ENCODE measurements at regions not wholly inside any gene's neighbourhood (a gene's known extent, or its start where the extent isn't known, plus 50 kb on each side); places are given as distances from the start of the nearest gene placed in this dataset.
"Not testable (repeated sequence)": the region's sequence is repeated elsewhere in the genome, so short reads cannot be mapped to it uniquely, and the experiment has no call there.

DNA sequence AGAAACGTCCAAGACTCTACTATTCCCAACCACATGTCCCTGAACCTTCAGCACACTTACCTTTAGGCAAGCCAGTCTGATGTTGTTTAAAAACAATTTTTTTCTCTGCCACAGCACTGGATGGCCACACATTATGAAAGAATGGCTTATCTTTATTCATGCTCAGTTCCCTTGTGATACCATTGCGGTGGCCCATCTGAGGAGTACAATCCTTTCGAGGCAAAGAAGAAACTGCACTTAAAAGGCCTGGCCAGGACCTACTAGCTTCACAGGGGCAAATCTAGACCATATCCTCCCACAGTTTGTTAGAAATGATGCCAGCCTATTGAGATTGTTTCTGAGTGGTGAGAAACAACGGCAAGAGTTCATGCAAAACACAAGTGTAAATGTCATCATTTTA lies 88.4 kb upstream of the PLEKHG1 start:
- intact Hi-C loops (cut with micrococcal nuclease): no loop called here
- no peaks in the 10 kb centered on the region for H3K36me3 ChIP-seq (ENCODE audit: insufficient read depth, low read length)
- H3K4me3 ChIP-seq (ENCODE audit: low read length in 2 of 2): no peak overlapping the region
- no peak overlapping the region for H3K27ac ChIP-seq (ENCODE audit: low read depth, low read length)
- no peaks in the 10 kb centered on the region for H3K9me3 ChIP-seq (ENCODE audit: control insufficient read depth in 1 of 2, low read length in 2 of 2)
- DNase-seq: no peak
- H3K4me3 Mint-ChIP-seq: no peak overlapping the region
- H3K27ac Mint-ChIP-seq: no peak overlapping the region
- no peaks in the 10 kb centered on the region for H3K4me1 Mint-ChIP-seq
- CTCF ChIA-PET (ENCODE audit: partially characterized antibody): no interaction called here
- H3K9me3 Mint-ChIP-seq: peaks cover 0 to 2% (median 0%) of the 10 kb centered on the region in 8 donors
- H3K4me1 ChIP-seq (ENCODE audit: insufficient read depth, low read length): no peaks in the 10 kb centered on the region
- peaks cover 2 to 6% of the 10 kb centered on the region in 2 donors for H3K27me3 Mint-ChIP-seq
- no peaks in the 10 kb centered on the region for H3K36me3 Mint-ChIP-seq
- no peaks in the 10 kb centered on the region for H3K27me3 ChIP-seq (ENCODE audit: insufficient read depth, low read length)
- POLR2A ChIA-PET (ENCODE audit: partially characterized antibody): no interaction called here

DNA sequence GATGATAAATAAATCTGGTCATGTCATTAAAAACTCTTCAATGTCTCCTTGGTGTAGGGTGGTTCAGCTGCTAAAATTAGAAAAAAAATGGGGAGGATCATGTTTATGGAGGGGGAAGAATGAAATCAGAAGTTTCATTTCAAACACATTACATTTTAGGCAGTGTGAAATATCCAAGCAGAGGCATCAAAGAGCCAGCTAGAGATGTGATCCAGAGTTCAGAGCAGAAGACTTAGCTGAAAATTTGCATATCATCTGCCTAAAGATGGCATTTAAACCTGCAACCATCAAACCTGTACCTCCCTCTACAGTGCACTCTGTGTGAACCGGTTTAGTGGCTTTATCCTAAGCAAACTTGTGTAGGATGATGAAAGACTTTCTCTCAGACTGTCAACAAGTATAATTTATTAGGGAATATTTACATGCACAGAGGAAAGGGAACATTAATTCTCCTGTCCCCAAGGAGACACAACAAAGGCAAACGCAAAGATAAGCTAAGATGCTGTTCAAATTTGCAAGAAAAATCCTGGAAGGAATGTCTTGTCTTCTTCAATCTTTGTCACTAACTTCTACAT lies 84.8 kb upstream of the PLEKHG1 start:
- Mint-ChIP-seq H3K27me3 (peaks cover 0 to 6% of the 10 kb centered on the region in 2 donors), H3K9me3 (no peaks in the 10 kb centered on the region), H3K4me1 (no peaks in the 10 kb centered on the region), H3K4me3 (no peak overlapping the region), H3K36me3 (no peaks in the 10 kb centered on the region), H3K27ac (no peak overlapping the region)
- no peak for DNase-seq
- no peaks in the 10 kb centered on the region for H3K36me3 ChIP-seq (ENCODE audit: insufficient read depth, low read length)
- H3K4me1 ChIP-seq (ENCODE audit: insufficient read depth, low read length): no peaks in the 10 kb centered on the region
- no peak overlapping the region for H3K4me3 ChIP-seq (ENCODE audit: low read length in 2 of 2)
- POLR2A ChIA-PET (ENCODE audit: partially characterized antibody): no interaction called here
- H3K27me3 ChIP-seq (ENCODE audit: insufficient read depth, low read length): no peaks in the 10 kb centered on the region
- CTCF ChIA-PET (ENCODE audit: partially characterized antibody): no interaction called here
- intact Hi-C loops (cut with micrococcal nuclease): no loop called here
- H3K27ac ChIP-seq (ENCODE audit: low read depth, low read length): no peak overlapping the region
- H3K9me3 ChIP-seq (ENCODE audit: control insufficient read depth in 1 of 2, low read length in 2 of 2): no peaks in the 10 kb centered on the region

DNA sequence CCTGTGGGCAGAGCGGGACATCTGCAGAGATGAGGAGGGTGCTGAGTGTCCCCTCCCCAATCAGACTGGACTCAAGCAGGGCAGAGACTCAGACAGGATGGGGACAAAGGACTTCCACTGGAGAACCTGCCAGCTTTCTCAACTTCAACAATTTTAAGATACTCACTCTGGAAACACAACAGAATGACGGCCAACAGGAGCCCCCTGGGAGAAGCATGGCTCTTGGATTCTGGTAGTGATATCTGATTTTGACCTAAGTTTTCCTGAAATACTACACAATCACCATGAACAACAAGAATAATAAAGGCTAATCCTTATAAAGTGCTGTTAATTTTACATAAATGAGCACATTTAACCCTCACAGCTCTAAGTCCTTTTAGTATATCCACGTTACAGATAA lies 83.5 kb upstream of the PLEKHG1 start:
- H3K36me3 Mint-ChIP-seq: no peaks in the 10 kb centered on the region
- no peaks in the 10 kb centered on the region for H3K9me3 Mint-ChIP-seq
- no peaks in the 10 kb centered on the region for H3K4me1 ChIP-seq (ENCODE audit: insufficient read depth, low read length)
- H3K27ac ChIP-seq (ENCODE audit: low read depth, low read length): no peak overlapping the region
- no peaks in the 10 kb centered on the region for H3K4me1 Mint-ChIP-seq
- H3K4me3 ChIP-seq (ENCODE audit: low read length in 2 of 2): no peak overlapping the region
- no peaks in the 10 kb centered on the region for H3K9me3 ChIP-seq (ENCODE audit: control insufficient read depth in 1 of 2, low read length in 2 of 2)
- ChIA-PET POLR2A (ENCODE audit: partially characterized antibody) (no interaction called here), CTCF (ENCODE audit: partially characterized antibody) (no interaction called here)
- no peak overlapping the region for H3K27ac Mint-ChIP-seq
- no peak overlapping the region for H3K4me3 Mint-ChIP-seq
- no peaks in the 10 kb centered on the region for H3K27me3 ChIP-seq (ENCODE audit: insufficient read depth, low read length)
- intact Hi-C loops (cut with micrococcal nuclease): no loop called here
- DNase-seq: no peak
- peaks cover 0 to 6% of the 10 kb centered on the region in 2 donors for H3K27me3 Mint-ChIP-seq
- H3K36me3 ChIP-seq (ENCODE audit: insufficient read depth, low read length): no peaks in the 10 kb centered on the region

DNA sequence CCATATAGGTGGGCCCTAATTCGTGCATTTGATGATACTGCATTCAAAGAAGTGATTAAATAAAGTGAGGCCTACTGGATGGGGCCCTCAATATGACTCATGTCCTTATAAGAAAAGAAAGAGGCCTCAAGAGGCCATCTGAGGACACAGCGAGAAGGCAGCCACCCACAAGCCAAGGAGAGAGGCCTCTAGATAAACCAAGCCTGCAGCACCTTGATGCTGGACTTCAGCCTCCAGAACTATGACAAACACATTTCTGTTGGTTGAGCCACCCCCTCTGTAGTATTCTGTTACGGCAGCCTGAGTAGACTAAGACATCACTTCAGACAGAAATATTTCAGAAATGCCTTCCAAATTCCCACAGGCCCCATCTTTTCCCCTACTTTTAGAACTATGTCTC lies 82.5 kb upstream of the PLEKHG1 start:
- Histone ChIP-seq H3K9me3 (ENCODE audit: control insufficient read depth in 1 of 2, low read length in 2 of 2) (no peaks in the 10 kb centered on the region), H3K27ac (ENCODE audit: low read depth, low read length) (no peak overlapping the region), H3K36me3 (ENCODE audit: insufficient read depth, low read length) (no peaks in the 10 kb centered on the region), H3K27me3 (ENCODE audit: insufficient read depth, low read length) (no peaks in the 10 kb centered on the region), H3K4me1 (ENCODE audit: insufficient read depth, low read length) (no peaks in the 10 kb centered on the region), H3K4me3 (ENCODE audit: low read length in 2 of 2) (no peak overlapping the region)
- intact Hi-C loops (cut with micrococcal nuclease): no loop called here
- H3K27ac Mint-ChIP-seq: no peak overlapping the region
- no peaks in the 10 kb centered on the region for H3K4me1 Mint-ChIP-seq
- no peaks in the 10 kb centered on the region for H3K9me3 Mint-ChIP-seq
- no peaks in the 10 kb centered on the region for H3K27me3 Mint-ChIP-seq
- DNase-seq: no peak
- POLR2A ChIA-PET (ENCODE audit: partially characterized antibody): no interaction called here
- H3K36me3 Mint-ChIP-seq: no peaks in the 10 kb centered on the region
- CTCF ChIA-PET (ENCODE audit: partially characterized antibody): no interaction called here
- H3K4me3 Mint-ChIP-seq: no peak overlapping the region

DNA sequence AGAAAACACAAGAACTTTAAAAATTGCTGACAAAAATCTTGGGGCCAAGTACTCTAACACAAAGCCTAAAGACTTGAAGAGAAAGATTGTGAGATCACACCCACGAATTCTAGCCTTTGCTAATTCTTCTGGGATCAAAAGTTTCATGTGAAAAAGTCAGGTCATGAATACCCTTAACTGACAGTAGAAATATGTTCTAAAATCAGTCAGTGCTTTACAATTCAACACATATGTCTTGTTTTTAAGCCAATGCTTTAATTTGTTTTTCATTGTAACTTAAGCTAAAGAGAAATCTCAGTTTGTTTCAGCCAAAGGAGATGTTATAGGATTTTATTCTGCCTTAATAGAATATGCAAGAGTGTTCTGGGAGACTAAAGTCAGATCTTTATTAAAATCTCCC lies 78.2 kb upstream of the PLEKHG1 start:
- Histone ChIP-seq H3K4me1 (ENCODE audit: insufficient read depth, low read length) (no peaks in the 10 kb centered on the region), H3K9me3 (ENCODE audit: control insufficient read depth in 1 of 2, low read length in 2 of 2) (no peaks in the 10 kb centered on the region), H3K36me3 (ENCODE audit: insufficient read depth, low read length) (no peaks in the 10 kb centered on the region), H3K4me3 (ENCODE audit: low read length in 2 of 2) (no peak overlapping the region), H3K27me3 (ENCODE audit: insufficient read depth, low read length) (no peaks in the 10 kb centered on the region), H3K27ac (ENCODE audit: low read depth, low read length) (no peak overlapping the region)
- Mint-ChIP-seq H3K4me3 (no peak overlapping the region), H3K36me3 (no peaks in the 10 kb centered on the region), H3K9me3 (no peaks in the 10 kb centered on the region), H3K27ac (no peak overlapping the region), H3K4me1 (no peaks in the 10 kb centered on the region), H3K27me3 (peaks cover 0 to 2% of the 10 kb centered on the region in 2 donors)
- CTCF ChIA-PET (ENCODE audit: partially characterized antibody): interaction anchor here (0.9 kb wide), 1 partner anchor 9 kb away, joined by 3 read pairs; no protein-coding TSS in a partner anchor
- DNase-seq: no peak
- POLR2A ChIA-PET (ENCODE audit: partially characterized antibody): no interaction called here
- intact Hi-C loops (cut with micrococcal nuclease): no loop called here

DNA sequence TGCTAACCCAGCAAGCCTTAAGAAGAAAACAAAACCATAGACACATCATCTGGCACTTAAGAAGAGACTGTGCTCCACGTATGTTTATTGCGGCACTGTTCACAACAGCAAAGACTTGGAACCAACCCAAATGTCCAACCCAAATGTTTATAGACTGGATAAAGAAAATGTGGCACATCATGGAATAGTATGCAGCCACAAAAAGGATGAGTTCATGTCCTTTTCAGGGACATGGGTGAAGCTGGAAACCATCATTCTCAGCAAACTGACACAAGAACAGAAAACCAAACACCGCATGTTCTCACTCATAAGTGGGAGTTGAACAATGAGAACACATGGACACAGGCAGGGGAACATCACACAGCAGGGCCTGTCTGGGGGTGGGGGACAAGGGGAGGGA lies 76.5 kb upstream of the PLEKHG1 start:
- H3K4me3 ChIP-seq (ENCODE audit: low read length in 2 of 2); H3K27me3 ChIP-seq (ENCODE audit: insufficient read depth, low read length); H3K9me3 ChIP-seq (ENCODE audit: control insufficient read depth in 1 of 2, low read length in 2 of 2); H3K27ac Mint-ChIP-seq; H3K4me1 Mint-ChIP-seq; H3K36me3 ChIP-seq (ENCODE audit: insufficient read depth, low read length); H3K4me3 Mint-ChIP-seq; H3K9me3 Mint-ChIP-seq; H3K36me3 Mint-ChIP-seq; DNase-seq; intact Hi-C loops (cut with micrococcal nuclease); H3K4me1 ChIP-seq (ENCODE audit: insufficient read depth, low read length); CTCF ChIA-PET (ENCODE audit: partially characterized antibody); POLR2A ChIA-PET (ENCODE audit: partially characterized antibody); H3K27me3 Mint-ChIP-seq; H3K27ac ChIP-seq (ENCODE audit: low read depth, low read length): not testable (repeated sequence)

DNA sequence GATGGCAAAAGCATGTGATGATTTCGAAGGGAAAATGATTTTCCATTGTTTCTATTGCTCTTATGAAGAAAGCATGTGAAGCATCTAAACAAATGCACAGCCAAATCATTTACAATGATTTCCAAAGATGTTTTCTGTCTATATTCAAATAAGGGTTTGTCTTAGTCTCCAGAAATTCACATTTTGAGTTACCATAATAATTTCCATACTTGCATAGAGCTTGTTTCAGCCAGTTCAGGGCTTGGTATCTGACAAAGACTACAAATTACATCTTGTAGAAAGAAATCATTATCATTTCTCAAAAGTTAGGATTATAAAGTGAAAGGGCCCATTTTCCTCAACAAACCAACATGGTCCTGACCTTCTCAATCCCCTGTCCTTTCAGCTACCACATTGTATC lies 74.4 kb upstream of the PLEKHG1 start:
- Histone ChIP-seq H3K27me3 (ENCODE audit: insufficient read depth, low read length) (no peaks in the 10 kb centered on the region), H3K9me3 (ENCODE audit: control insufficient read depth in 1 of 2, low read length in 2 of 2) (no peaks in the 10 kb centered on the region), H3K27ac (ENCODE audit: low read depth, low read length) (no peak overlapping the region), H3K36me3 (ENCODE audit: insufficient read depth, low read length) (no peaks in the 10 kb centered on the region), H3K4me3 (ENCODE audit: low read length in 2 of 2) (no peak overlapping the region), H3K4me1 (ENCODE audit: insufficient read depth, low read length) (no peaks in the 10 kb centered on the region)
- ChIA-PET POLR2A (ENCODE audit: partially characterized antibody) (no interaction called here), CTCF (ENCODE audit: partially characterized antibody) (no interaction called here)
- Mint-ChIP-seq H3K4me3 (no peak overlapping the region), H3K9me3 (no peaks in the 10 kb centered on the region), H3K27ac (no peak overlapping the region), H3K4me1 (peaks cover 0 to 1% (median 0%) of the 10 kb centered on the region in 4 donors), H3K36me3 (no peaks in the 10 kb centered on the region), H3K27me3 (peaks cover 4 to 10% of the 10 kb centered on the region in 2 donors)
- intact Hi-C loops (cut with micrococcal nuclease): no loop called here
- no peak for DNase-seq

DNA sequence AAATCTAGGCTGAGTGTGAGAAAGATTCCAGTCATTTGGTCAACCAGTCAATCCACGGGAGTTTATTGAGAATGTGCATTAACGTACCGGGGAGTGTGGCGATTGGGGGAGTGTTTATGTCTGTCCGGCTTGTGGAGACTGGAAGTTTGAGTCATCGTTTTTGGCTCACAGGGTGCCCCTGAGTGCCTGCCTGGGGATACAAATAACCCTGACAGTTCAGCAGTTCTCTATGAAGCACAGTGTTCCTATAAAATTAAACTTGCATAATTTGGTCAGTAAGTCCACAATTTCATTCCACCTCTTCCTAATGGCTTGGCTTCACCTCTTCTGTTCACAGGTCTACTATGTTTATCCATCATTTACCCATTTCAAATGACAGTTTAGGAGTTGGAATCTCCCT lies 72.6 kb upstream of the PLEKHG1 start:
- DNase-seq: no peak
- Mint-ChIP-seq H3K27me3 (peaks cover 4 to 10% of the 10 kb centered on the region in 2 donors), H3K27ac (no peak overlapping the region), H3K36me3 (no peaks in the 10 kb centered on the region), H3K4me1 (peaks cover 0 to 1% (median 0%) of the 10 kb centered on the region in 4 donors), H3K4me3 (no peak overlapping the region), H3K9me3 (peaks cover 0 to 3% (median 0%) of the 10 kb centered on the region in 8 donors)
- Histone ChIP-seq H3K4me1 (ENCODE audit: insufficient read depth, low read length) (no peaks in the 10 kb centered on the region), H3K9me3 (ENCODE audit: control insufficient read depth in 1 of 2, low read length in 2 of 2) (no peaks in the 10 kb centered on the region), H3K36me3 (ENCODE audit: insufficient read depth, low read length) (no peaks in the 10 kb centered on the region), H3K4me3 (ENCODE audit: low read length in 2 of 2) (no peak overlapping the region), H3K27me3 (ENCODE audit: insufficient read depth, low read length) (no peaks in the 10 kb centered on the region), H3K27ac (ENCODE audit: low read depth, low read length) (no peak overlapping the region)
- CTCF ChIA-PET (ENCODE audit: partially characterized antibody): no interaction called here
- intact Hi-C loops (cut with micrococcal nuclease): no loop called here
- POLR2A ChIA-PET (ENCODE audit: partially characterized antibody): no interaction called here

All from CD4-positive, alpha-beta memory T cell (primary cell).